ENCODE measurements at regions not wholly inside any gene's neighbourhood (a gene's known extent, or its start where the extent isn't known, plus 50 kb on each side); places are given as distances from the start of the nearest gene placed in this dataset.

- H2AFZ ChIP-seq (ENCODE audit: low read depth, low read length) = no peak overlapping the region
- H3K4me2 ChIP-seq (ENCODE audit: insufficient read depth, low read length) = no peak overlapping the region
- H3K4me3 ChIP-seq (ENCODE audit: low read depth in 1 of 2, low read length in 2 of 2) = no peak overlapping the region
- H4K20me1 ChIP-seq (ENCODE audit: insufficient read depth, low read length) = no peaks in the 10 kb centered on the region
- ATAC-seq (ENCODE audit: insufficient read depth, low read depth) (peak; percentile 42; the same call in 1 of the 3 replicates), DNase-seq (no peak)
- TF ChIP-seq CTCF (IDR thresholded peaks at IDR 0.05; ENCODE audit: borderline replicate concordance, extremely low read depth, low read length, poor library complexity, severe bottlenecking) = no peak
- no peak for TF ChIP-seq EZH2 (IDR thresholded peaks at IDR 0.05; ENCODE audit: borderline replicate concordance, low read depth, low read length, severe bottlenecking)
- no peaks in the 10 kb centered on the region for H3K9me3 ChIP-seq (ENCODE audit: insufficient read depth, low read length, severe bottlenecking)
- no peaks in the 10 kb centered on the region for H3K27me3 ChIP-seq (ENCODE audit: insufficient read depth, low read length, poor library complexity)
- H3K4me1 ChIP-seq (ENCODE audit: insufficient read depth, low read length) = no peaks in the 10 kb centered on the region
- H3K36me3 ChIP-seq (ENCODE audit: insufficient read depth, low read length) = no peaks in the 10 kb centered on the region
- H3K79me2 ChIP-seq (ENCODE audit: insufficient read depth, low read length) = no peaks in the 10 kb centered on the region
- H3K27ac ChIP-seq (ENCODE audit: low read length) = no peak overlapping the region
- no peak overlapping the region for H3K9ac ChIP-seq (ENCODE audit: low read depth, low read length)
Measured at GRCh38 chr2:181268174-181268867, 188.9 kb upstream of the ITGA4 start.

- H3K27ac ChIP-seq (ENCODE audit: low read length) = no peak overlapping the region
- H3K4me1 ChIP-seq (ENCODE audit: insufficient read depth, low read length) = peaks cover 8% of the 10 kb centered on the region
- no peak overlapping the region for H3K4me3 ChIP-seq (ENCODE audit: low read depth in 1 of 2, low read length in 2 of 2)
- H2AFZ ChIP-seq (ENCODE audit: low read depth, low read length) = no peak overlapping the region
- H3K9ac ChIP-seq (ENCODE audit: low read depth, low read length) = no peak overlapping the region
- no peaks in the 10 kb centered on the region for H4K20me1 ChIP-seq (ENCODE audit: insufficient read depth, low read length)
- H3K79me2 ChIP-seq (ENCODE audit: insufficient read depth, low read length) = no peaks in the 10 kb centered on the region
- ATAC-seq (ENCODE audit: insufficient read depth, low read depth) = no peak
- TF ChIP-seq CTCF (IDR thresholded peaks at IDR 0.05; ENCODE audit: borderline replicate concordance, extremely low read depth, low read length, poor library complexity, severe bottlenecking) = no peak
- TF ChIP-seq EZH2 (IDR thresholded peaks at IDR 0.05; ENCODE audit: borderline replicate concordance, low read depth, low read length, severe bottlenecking) = no peak
- no peak for DNase-seq
- H3K4me2 ChIP-seq (ENCODE audit: insufficient read depth, low read length) = no peak overlapping the region
- no peaks in the 10 kb centered on the region for H3K36me3 ChIP-seq (ENCODE audit: insufficient read depth, low read length)
- H3K9me3 ChIP-seq (ENCODE audit: insufficient read depth, low read length, severe bottlenecking) = no peaks in the 10 kb centered on the region
- H3K27me3 ChIP-seq (ENCODE audit: insufficient read depth, low read length, poor library complexity) = no peaks in the 10 kb centered on the region
Measured at GRCh38 chr2:181273986-181274385, 183.2 kb upstream of the ITGA4 start.

- Histone ChIP-seq H3K79me2 (ENCODE audit: insufficient read depth, low read length) (no peaks in the 10 kb centered on the region), H2AFZ (ENCODE audit: low read depth, low read length) (peak overlapping the region; percentile 1; the same call in 1 of the 2 replicates), H3K9me3 (ENCODE audit: insufficient read depth, low read length, severe bottlenecking) (no peaks in the 10 kb centered on the region), H3K27ac (ENCODE audit: low read length) (peak overlapping the region; percentile 6; the same call in 1 of the 2 replicates), H3K4me3 (ENCODE audit: low read depth in 1 of 2, low read length in 2 of 2) (no peak overlapping the region), H3K4me2 (ENCODE audit: insufficient read depth, low read length) (no peak overlapping the region), H4K20me1 (ENCODE audit: insufficient read depth, low read length) (no peaks in the 10 kb centered on the region), H3K36me3 (ENCODE audit: insufficient read depth, low read length) (no peaks in the 10 kb centered on the region), H3K9ac (ENCODE audit: low read depth, low read length) (no peak overlapping the region), H3K27me3 (ENCODE audit: insufficient read depth, low read length, poor library complexity) (no peaks in the 10 kb centered on the region), H3K4me1 (ENCODE audit: insufficient read depth, low read length) (peaks cover 14% of the 10 kb centered on the region)
- ATAC-seq (ENCODE audit: insufficient read depth, low read depth) = peak; percentile 66
- DNase-seq = no peak
- no peak for TF ChIP-seq EZH2 (IDR thresholded peaks at IDR 0.05; ENCODE audit: borderline replicate concordance, low read depth, low read length, severe bottlenecking)
- TF ChIP-seq CTCF (IDR thresholded peaks at IDR 0.05; ENCODE audit: borderline replicate concordance, extremely low read depth, low read length, poor library complexity, severe bottlenecking) = peak; percentile 21
Measured at GRCh38 chr2:181275643-181276070, 181.5 kb upstream of the ITGA4 start.
